ENCODE measurements at regions not wholly inside any gene's neighbourhood (a gene's known extent, or its start where the extent isn't known, plus 50 kb on each side); places are given as distances from the start of the nearest gene placed in this dataset.

DNA sequence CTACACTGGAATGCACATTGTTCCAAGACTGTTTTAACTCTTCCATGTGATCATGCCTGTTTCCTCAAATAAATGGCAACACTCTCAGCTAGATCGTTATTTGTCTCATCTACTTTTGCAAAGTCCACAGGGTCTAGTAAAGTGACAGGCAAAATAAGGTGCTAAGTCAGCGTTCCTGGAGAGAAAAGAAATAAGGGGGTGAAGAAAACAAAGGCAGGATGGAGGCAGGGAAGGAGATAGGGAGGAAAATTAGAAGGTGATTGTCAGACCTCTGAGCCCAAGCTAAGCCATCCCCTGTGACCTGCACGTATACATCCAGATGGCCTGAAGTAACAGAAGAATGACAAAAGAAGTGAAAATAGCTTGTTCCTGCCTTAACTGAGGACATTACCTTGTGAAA is 132.1 kb downstream of the RAB38 start:
- Histone ChIP-seq H3K9me3 (no peaks in the 10 kb centered on the region), H3K4me1 (no peaks in the 10 kb centered on the region), H3K36me3 (ENCODE audit: insufficient read depth in 1 of 2, low read depth in 1 of 2) (no peaks in the 10 kb centered on the region), H3K27me3 (ENCODE audit: insufficient read depth in 3 of 3, low read length in 2 of 3) (no peaks in the 10 kb centered on the region), H3K4me3 (no peak overlapping the region), H3K27ac (no peak overlapping the region)
- intact Hi-C loops (cut with DNase I), result no loop called here
- TF ChIP-seq CTCF (IDR thresholded peaks at IDR 0.05), result no peak
- ATAC-seq (no peak), DNase-seq (no peak)
- 42 to 57% (median 49%) methylated on average over 3 of the region's 3 CpGs for WGBS, 3 donors

DNA sequence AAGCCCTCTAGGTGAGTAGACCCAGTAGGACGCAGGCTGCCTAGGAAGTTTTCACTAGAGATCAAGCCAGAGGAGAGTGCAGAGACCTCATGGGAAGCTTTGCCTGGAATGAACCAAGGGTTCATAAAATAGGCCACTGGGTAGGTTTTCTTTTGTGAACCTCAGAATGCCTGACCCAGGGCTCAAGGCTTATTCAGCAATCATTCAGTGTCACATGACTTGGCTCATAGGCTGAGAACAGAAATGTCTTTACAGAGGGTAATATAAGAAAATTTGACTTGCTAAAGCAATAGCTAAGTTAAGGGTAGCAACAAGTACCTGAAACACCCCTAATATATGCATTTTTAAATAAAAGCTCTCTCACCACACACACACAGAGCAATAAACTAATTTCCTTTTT is 132.6 kb downstream of the RAB38 start:
- no peak overlapping the region for H3K4me3 ChIP-seq
- no peak overlapping the region for H3K27ac ChIP-seq
- no peak for TF ChIP-seq CTCF (IDR thresholded peaks at IDR 0.05)
- no peak for DNase-seq
- H3K4me1 ChIP-seq, result no peaks in the 10 kb centered on the region
- intact Hi-C loops (cut with DNase I), result no loop called here
- H3K27me3 ChIP-seq (ENCODE audit: insufficient read depth in 3 of 3, low read length in 2 of 3), result no peaks in the 10 kb centered on the region
- no peaks in the 10 kb centered on the region for H3K9me3 ChIP-seq
- WGBS, 3 donors, result 79 to 100% (median 87%) methylated on average over 1 of the region's 1 CpG
- H3K36me3 ChIP-seq (ENCODE audit: insufficient read depth in 1 of 2, low read depth in 1 of 2), result no peaks in the 10 kb centered on the region
- no peak for ATAC-seq

DNA sequence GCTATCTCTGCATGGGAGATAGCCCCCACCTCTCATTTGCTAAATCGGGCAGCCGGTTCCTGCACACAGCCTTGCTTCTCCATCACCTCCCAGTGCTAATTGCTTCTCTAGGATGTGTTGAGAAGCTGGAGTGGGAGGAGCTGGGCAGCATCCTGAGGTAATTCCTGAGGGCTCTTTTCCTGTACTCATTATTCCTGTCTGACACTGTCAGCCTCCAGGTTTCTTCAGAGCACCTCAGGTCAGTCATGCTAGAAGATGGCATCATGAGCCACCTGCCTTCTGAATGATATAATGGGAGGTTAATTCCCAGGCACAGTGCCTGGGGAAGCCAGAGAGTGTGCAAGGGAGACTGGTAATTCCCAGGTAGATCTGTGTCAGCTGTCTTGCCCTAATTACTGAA is 133.0 kb downstream of the RAB38 start:
- no peaks in the 10 kb centered on the region for H3K36me3 ChIP-seq (ENCODE audit: insufficient read depth in 1 of 2, low read depth in 1 of 2)
- H3K27ac ChIP-seq, result no peak overlapping the region
- TF ChIP-seq CTCF (IDR thresholded peaks at IDR 0.05), result no peak
- H3K4me1 ChIP-seq, result no peaks in the 10 kb centered on the region
- DNase-seq (no peak), ATAC-seq (no peak)
- no peaks in the 10 kb centered on the region for H3K27me3 ChIP-seq (ENCODE audit: insufficient read depth in 3 of 3, low read length in 2 of 3)
- intact Hi-C loops (cut with DNase I), result no loop called here
- 70 to 76% (median 76%) methylated on average over 2 of the region's 2 CpGs for WGBS, 3 donors
- H3K9me3 ChIP-seq, result no peaks in the 10 kb centered on the region
- no peak overlapping the region for H3K4me3 ChIP-seq

GRCh38 chr11:88041679-88042078 is 133.6 kb downstream of the RAB38 start:
- H3K4me1 ChIP-seq, result no peaks in the 10 kb centered on the region
- H3K27ac ChIP-seq, result no peak overlapping the region
- no peak overlapping the region for H3K4me3 ChIP-seq
- intact Hi-C loops (cut with DNase I), result no loop called here
- no peaks in the 10 kb centered on the region for H3K36me3 ChIP-seq (ENCODE audit: insufficient read depth in 1 of 2, low read depth in 1 of 2)
- DNase-seq, result no peak
- ATAC-seq, result no peak
- no peaks in the 10 kb centered on the region for H3K9me3 ChIP-seq
- no peak for TF ChIP-seq CTCF (IDR thresholded peaks at IDR 0.05)
- no peaks in the 10 kb centered on the region for H3K27me3 ChIP-seq (ENCODE audit: insufficient read depth in 3 of 3, low read length in 2 of 3)
- WGBS, 3 donors, result 55 to 72% (median 63%) methylated on average over 2 of the region's 2 CpGs

DNA sequence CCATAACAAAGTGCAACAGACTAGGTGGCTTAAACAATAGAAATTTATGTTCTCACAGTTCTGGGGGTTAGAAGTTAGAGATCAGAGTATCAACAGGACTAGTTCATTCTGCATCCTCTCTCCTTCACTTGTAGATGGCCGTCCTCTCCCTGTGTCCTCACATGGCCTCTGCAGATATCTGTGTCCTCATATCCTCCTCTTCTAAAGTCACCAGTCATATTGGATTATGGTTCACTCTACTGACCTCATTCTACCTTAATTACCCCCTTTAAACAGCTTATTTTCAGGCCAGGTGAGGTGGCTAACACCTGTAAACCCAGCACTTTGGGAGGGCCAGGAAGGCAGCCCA is 135.1 kb downstream of the RAB38 start:
- WGBS, 3 donors, result 76 to 83% (median 83%) methylated on average over 1 of the region's 1 CpG

More for the DNA sequence above, 135.1 kb downstream of the RAB38 start:
- H3K4me1 ChIP-seq, result no peaks in the 10 kb centered on the region
- DNase-seq, result no peak
- intact Hi-C loops (cut with DNase I), result no loop called here
- TF ChIP-seq CTCF (IDR thresholded peaks at IDR 0.05), result no peak
- ATAC-seq, result no peak
- no peak overlapping the region for H3K27ac ChIP-seq
- no peaks in the 10 kb centered on the region for H3K36me3 ChIP-seq (ENCODE audit: insufficient read depth in 1 of 2, low read depth in 1 of 2)
- H3K4me3 ChIP-seq, result no peak overlapping the region
- H3K9me3 ChIP-seq, result no peaks in the 10 kb centered on the region
- no peaks in the 10 kb centered on the region for H3K27me3 ChIP-seq (ENCODE audit: insufficient read depth in 3 of 3, low read length in 2 of 3)

All from psoas muscle (tissue), 7 donors.